ENCODE measurements at regions not wholly inside any gene's neighbourhood (a gene's known extent, or its start where the extent isn't known, plus 50 kb on each side); places are given as distances from the start of the nearest gene placed in this dataset.

DNA sequence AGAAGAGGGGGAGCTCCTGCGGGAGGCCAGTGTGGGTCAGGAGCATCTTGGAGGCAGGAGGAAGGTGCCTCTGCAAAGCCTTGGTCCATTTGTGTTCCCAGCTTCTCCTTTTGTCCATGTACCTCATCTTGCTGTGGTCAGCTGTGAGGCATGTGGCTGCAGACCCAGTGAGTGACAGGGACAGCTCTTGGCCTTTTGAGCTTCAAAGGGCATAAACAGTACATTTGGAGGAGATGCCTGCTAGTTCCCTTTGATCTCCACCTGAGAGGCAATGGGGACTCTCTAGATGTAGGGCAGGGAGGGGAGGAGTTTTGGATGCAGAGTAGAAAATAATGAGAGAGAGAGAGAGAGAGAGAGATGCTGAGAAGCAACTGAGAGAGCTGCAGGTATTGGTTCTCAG, 270.0 kb downstream of the TLE3 start:
- TF ChIP-seq CTCF (IDR thresholded peaks at IDR 0.05): no peak
- TF ChIP-seq POLR2A (IDR thresholded peaks at IDR 0.05): no peak
